GM18520 (cell line): ENCODE measurements at regions not wholly inside any gene's neighbourhood (a gene's known extent, or its start where the extent isn't known, plus 50 kb on each side); places are given as distances from the start of the nearest gene placed in this dataset.
"Not testable (repeated sequence)": the region's sequence is repeated elsewhere in the genome, so short reads cannot be mapped to it uniquely, and the experiment has no call there.

Source experiments
- ATAC-seq: cut with Tn5 transposase; IDR thresholded peaks from one replicate; pipeline ENCODE4 v1.9.1; 2021; ENCODE audit not compliant: unreplicated experiment

DNA sequence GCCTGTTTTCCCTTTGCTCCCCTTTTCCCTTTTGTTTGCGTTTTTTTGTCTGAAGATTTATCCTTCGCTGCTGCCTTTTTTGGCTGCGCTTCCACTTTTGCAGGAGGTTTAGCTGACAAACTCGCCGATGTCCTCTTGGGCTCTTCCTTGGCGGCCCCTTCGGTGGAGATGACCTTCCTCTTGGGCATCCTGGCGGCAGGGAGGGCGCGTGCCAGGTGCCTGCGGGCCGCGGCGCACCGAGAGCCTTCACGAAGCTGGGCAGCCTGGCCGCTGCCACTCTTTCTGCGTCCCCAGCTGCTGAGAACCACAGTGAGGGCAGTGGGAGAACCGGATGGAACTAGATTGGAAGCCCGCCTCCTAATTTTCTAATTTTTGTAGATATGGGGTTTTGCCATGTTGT, 197.1 kb upstream of the C2CD4B start:
- no peak for ATAC-seq

DNA sequence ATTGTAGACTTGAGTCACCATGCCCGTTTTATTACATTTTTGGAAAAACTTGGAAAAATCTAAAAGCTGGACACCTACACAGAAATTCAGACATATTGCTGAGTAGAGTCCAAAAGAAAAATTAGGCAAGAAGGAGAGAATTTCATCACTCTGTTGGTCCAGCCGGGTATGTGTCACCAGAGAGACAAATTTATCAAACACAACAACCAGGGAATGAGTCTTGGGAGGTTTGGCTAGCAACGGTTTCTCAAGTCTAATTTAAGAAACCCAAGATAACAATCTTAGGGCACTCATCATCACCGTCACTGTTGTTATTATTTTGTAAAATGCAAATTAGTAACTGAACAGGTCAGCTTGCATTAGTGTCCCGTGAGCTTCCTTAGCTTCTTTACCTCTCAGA, 197.5 kb upstream of the C2CD4B start:
- no peak for ATAC-seq

DNA sequence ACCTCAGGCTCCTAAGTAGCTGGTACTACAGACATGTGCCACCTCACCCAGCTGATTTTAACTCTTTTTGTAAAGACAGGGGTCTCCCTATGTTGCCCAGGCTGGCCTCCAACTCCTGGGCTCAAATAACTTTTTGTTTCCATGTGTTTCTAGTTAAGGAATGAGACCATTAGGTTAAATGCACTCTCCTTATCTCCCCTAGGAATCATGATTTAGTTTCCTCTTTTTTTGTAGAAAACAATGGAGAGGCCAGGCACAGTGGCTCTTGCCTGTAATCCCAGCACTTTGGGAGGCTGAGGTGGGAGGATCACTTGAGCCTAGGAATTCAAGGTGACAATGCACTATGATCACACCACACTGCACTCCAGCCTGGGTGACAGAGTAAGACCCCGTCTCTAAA, 198.8 kb upstream of the C2CD4B start:
- no peak for ATAC-seq

DNA sequence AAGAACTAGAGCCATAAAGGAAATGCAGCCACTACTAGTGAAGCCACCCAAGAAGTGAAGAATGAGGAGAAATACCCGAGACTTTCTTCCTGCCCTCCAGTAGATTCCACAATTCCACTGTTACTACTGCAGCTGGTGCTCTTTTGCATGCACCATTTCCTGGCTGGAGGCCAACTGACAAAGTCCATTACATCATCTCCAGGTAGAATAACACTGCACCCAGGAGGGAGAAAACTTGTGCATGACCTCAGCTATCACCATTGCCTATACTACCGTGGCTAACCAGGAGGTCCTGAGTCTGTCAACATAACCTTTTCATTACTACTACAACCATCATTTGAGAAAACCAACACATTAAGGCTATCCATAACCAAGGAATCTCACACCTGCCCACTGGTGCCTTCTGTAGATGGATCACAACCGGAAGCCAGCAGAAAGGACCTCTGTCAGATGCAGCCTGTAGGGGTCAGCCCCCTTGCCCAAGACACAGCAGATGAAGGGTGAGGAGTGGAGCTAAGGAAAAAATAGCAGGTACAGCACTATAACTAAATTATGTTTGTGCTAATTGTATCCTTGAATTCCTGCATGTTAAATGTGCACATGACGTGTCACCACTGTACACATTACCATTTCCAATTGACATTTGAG, 200.8 kb upstream of the C2CD4B start:
- no peak for ATAC-seq

DNA sequence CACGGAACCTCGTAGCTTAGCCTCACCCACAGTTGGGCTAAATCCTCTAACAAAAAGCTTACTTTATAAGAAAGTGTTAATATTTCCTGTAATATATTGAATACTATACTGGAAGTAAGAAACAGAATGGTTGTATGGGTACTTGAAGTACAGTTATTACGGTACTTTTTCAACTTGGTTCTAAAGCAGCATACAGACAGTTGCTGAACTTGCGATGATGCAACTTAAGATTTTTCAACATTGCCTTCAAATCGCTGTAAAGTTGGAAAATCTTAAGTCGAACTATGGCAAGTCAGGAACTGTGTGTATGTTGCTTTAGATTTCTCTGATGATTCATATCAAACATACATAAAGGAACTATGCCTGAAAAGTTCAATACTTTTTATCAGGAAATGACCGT, 204.4 kb upstream of the C2CD4B start:
- ATAC-seq = no peak

DNA sequence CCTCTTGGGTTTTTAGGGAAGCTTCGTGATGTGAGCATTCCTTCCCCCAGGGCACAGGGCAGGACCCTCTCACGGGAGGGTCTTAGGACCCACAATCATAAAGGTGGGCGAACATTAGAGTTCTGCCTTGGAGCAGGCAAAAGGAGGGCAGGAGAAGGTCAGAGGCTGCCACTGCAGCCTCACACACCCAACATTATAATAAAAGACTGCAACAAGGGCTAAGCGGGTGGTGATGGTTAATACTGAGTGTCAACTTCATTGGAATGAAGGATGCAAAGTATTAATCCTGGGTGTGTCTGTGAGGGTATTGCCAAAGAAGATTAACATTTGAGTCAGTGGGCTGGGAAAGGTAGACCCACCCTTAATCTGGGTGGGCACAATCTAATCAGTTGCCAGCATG, 206.6 kb upstream of the C2CD4B start:
- not testable (repeated sequence) for ATAC-seq

DNA sequence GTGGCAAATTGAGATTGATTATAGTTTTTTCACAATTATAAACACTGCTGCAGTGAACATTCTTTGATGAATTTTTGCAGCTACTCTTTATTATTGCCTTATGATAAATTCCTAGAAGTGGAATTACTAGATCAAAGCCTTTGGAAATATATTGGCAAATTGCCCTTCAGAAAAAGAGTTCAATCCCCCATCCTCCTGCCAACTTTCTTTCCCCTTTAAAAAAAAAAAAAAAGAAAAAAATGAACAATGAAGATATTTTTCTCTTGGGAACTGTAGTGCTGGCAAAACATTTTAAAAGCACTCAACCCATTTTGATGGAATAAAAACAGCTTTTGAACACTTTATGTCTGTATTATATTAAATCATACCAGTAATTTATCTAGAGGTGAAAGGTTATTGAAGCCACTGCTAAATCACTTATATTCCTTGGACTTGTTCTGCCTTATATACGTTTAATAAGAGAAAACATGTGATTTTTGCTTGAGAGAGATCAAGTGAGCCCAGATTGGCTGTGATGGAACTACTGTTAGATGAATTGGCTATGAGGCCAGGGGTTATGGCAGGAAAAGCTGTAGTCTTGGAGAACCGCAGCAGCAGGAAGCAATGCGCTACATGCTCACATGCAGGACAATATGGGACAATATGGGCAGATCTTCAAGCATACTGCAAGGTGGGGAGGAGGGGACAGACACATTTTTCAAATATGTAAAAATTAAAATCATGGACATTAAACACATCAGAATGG, 212.8 kb upstream of the C2CD4B start:
- no peak for ATAC-seq

DNA sequence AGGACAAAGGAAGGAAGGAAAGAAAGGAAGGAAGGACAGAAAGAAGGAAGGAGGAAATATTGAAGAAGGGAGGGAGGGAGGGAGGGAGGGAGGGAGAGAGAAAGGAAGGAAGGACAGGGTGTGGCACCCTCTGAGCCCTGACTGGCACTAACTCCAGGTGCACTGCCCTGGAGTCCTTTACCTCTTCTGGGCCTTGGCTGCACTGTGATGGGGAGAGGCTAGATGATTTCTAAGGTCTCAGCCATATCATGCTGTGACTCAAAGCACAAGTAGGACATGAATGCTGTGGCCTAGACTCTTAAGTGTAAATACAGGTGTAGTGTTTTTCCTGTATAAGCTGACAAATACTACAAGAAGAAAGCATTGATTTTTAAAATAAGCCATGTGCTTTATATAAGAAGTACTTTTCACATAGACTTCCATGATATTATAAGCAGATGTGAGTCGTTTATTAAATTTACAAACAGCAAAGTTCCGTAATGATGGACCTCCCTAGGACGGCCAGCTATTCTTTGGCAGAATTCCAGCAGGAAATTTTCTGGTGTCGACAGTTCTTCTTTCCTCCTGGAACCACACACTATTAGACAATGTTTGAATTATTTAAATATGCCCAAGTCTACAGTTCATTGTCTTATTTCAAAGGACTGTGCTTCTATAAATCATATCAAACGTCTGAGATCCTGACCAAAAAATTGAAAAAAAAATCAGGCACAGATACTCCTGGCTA, 213.8 kb upstream of the C2CD4B start:
- ATAC-seq = no peak

DNA sequence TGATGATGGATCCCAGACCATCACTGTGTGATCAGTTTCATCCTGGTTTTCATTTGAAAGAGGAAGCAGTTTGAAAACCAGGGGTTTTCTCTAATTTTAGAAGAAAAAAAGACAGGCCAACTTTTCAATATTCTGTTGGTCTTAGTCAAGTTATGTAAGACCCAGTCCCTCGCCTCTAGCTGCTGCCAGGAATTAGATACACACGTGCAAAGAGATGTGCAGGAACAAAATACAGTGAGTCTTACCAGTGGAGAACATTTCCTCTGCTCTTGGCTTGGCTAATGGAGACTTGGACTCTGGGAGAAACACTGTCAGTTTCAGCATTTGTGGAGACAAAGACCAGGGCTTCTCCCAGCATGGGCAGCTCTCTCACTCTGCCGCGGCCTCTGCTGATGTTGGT, 214.9 kb upstream of the C2CD4B start:
- no peak for ATAC-seq

DNA sequence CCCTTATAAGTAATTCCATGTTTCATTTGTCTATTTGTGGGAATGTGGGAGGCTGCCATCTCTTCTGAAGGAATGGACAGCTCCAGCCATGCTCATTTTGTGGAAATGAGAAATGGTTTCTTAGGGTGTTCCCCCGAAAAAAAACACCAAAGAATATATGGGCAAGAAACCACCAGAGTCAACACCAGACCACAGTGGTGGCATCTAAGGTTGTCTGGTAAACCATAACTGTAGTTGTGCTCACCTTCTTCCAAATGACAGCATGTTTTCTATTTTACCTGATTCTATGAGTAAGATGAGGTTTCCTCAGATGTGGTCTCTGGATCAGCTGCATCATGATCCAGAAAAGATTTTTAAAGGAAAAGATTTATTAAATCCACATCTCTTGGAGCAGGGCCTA, 217.0 kb upstream of the C2CD4B start:
- no peak for ATAC-seq

DNA sequence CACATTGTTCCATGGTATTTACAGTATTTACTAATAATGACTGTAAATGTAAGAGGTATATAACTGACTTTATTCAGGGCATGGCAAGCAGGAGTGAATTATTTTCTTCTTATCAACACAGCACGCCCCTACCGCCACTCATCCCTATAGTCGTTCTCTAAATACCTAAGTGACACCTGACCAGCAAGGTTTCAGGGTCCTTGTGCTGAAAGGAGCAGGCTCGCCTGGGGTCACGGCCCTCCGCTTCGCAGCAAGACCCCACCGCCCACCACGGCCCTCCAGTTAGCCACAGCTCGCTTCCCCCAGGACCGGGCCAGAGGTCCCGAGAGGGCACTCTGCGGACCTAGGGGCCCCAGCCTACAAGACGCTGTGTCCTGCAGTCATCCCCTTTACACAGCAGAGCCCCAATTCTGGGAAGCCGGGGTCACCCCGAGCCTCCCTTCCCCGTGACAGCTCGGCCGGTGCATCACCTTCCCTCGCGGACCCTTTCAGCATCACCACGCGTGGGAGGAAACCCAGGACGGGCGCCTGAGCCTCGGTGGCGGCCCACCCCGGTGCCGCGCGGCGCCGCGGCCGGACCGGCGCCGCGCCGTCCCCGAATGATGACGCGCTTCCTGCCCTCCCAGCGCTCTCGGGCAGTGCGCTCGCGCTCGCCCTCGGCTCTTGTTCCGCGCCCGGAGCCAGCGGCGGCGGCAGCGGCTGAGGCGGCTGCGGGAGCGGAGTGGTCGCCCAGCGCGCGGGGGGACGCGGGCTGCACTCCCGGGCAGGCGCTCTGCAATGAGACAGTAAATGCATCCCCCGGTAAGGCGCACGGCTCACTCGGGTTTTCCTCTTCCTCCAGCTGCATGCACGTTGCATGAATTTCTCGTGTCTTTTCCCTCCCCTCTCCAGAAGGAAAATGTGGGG, 225.1 kb upstream of the C2CD4B start, which contains the start of gene TLN2:
TLN2 (plus strand) TSS at position 666 of the 906 bp plus-strand sequence.
- peak; percentile 77 for ATAC-seq

DNA sequence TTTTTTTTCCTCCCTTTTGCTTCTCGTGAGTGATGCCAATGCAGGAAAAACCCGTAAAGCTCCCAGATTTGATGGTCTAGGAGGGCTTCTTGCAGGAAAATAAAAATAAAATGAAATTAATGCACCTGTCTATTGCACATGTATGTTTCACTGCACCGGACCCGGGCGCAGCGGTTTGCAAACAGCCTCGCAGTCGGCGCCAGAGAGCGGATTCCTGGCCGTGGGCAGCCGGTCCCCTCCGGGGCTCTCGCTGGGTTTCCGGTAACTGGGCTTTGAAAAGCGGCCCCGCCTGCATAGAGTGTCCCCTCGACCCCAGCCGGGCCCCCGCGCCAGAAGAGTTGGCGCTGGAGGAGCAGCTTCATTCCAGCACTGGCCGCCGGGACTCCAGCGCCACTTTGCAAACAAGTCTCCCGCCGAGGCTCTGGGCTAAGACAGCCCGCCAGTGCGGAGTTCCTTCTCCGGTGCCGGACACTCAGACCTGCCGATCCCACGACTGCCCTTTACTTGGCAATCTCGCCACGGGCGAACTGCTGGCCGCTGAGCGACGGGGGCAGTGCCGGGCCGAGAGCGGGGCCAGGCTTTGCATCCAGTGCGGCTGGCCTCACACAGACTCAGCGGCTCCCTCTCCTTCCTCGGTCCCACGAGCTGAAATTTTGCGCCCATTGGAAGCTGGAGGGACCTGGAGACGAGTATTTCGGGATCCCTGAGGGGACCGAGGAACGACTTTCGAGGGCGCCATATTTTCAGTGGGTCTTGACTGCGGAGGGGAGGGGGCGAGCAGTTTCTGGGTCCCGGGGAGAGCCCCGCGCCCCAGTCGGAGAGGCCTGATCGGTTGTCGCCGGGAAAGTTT, 225.9 kb upstream of the C2CD4B start:
- no peak for ATAC-seq

DNA sequence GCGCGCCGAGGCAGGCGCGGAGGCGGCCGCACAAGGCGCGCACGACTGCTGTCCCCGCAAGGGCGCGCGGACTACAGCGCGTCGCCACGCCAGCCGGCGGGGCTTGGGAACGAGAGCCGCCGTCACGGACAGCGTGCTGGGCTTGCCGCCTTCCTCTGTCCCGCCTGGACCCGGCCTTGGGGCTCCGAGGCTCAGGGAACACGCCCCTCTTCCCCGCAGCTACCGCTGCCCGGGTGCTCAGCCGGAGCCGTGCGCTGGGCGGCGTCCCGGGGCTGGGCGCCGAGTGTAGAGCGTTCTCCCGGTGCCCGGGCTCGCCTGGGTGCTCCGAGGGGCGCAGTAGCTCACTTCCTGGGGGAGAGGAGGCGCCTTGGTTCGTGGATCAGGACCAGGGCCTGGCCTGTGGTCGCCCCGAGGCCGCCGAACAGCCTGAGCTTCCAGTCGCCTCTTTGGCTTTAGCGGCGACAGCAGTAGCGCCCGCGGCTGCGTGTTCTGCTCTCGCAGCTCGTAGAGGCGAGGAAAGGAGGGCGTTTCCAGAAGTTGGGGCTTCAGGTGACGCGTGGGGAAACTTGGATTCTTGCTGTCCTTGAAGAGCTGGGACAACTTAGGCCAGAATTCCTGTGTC, 226.7 kb upstream of the C2CD4B start:
- no peak for ATAC-seq

DNA sequence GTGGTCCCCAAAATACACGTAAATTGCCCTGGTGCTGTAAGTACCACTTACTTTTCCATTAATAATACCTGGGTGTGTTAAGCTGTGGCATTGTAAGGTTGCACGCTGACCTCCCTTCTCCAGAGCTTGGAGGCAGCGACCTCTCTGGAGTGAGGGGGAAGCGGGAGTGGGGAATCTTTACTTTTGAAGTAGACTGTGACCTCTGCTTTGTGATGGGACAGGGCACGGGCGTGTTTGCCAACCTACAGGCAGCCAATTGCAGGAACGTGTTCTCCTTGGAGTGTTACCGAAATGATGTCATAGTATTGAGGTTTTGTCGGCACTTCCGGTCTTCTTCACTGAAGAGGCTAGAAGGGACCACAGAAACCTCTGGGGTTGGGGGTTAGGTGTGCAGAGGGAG, 227.3 kb upstream of the C2CD4B start:
- no peak for ATAC-seq

DNA sequence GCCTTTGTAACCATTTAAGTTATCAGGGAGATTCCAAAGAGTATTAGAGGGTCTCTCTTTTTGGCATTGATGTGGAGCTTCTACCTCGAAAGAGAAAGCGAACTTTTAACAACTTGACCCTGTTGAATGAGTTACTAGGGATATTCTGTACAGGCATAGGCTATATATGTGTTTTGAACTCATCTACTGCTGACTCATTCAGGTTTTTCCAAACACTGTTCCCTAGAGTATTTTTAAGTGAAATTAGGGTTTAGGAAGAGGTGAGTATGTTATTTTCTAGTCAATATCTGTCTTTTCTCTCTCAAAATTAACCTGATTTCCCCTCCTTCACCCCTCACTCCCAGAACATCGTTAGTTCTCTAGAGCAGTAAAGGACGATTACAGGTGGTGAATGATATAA, 228.1 kb upstream of the C2CD4B start:
- ATAC-seq = no peak

DNA sequence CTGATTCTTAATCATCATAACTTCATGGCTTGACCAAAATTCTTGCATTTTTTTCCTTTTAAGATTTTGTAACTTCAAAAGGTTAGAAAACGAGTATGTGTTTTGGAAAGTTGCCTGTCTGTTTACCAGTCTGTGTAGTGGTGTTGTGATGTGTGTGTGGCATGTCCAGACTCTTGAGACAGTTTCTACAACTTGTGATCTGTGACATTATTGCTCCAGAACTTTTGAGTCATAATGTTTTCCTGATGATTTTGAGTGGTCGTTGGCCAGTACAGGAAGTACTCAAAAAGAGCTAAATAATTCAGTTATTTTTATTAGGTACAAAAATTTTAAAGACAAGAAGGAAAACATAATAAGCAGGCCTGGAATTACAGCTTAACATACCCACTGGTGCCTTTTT, 229.0 kb upstream of the C2CD4B start:
- no peak for ATAC-seq

DNA sequence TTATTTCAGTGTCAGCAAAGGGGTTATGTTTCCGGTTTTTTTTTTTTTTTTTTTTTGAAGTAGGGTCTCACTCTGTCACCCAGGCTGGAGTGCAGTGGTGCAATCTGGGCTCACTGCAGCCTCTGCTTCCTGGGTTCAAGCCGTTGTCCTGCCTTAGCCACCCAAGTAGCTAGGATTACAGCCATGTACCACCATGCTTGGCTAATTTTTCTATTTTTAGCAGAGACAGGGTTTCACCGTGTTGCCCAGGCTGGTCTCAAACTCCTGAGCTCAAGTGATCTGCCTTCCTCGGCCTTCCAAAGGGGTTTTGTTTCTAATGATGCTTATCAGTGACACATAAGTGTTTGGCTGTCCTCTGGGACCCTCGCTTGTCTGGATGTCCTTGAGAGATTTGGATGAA, 235.7 kb upstream of the C2CD4B start:
- no peak for ATAC-seq

DNA sequence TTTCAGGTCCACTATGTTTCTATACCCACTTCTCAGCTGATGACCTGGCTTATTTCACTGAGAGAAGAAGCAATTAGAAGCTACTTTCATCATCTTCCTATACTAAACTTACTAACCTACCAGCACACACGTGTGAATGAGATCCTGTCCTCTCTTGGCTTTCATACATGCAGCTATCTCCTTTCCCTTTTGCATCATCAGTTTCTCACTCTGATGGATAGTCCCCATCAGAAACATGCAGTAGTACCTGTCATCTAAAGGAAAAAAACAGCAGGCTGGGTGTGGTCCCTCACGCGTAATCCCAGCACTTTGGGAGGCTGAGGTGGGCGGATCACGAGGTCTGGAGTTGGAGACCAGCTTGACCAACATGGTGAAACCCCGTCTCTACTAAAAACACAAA, 237.6 kb upstream of the C2CD4B start:
- no peak for ATAC-seq

DNA sequence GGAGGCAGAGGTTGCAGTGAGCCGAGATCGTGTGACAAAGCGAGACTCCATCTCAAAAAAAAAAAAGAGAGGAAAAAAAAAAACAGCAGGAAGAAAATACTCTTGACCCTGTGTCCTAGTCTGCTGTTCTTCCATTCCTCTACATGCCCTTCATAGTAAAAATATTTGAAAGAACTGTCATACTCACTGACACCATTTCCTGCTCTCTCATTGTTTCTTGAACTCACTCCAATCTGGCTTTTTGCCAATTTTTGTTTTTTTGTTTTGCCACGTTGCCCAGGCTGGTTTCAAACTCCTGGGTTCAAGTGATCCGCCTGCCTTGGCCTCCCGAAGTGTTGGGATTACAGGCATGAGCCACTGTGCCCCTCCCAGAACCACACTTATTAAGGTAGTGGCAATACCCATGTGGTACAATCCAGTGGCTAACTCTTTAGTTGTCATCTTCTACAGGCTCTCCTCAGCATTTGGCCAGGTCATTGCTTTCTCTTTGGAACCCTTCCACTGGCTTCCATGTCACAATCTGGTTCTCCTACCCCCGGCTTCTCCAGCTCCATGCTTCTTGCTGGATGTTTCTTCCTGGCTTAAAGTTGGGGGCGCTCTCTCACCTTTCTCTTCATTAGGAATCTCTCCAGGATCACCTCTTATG, 238.2 kb upstream of the C2CD4B start:
- no peak for ATAC-seq
